Uterus (tissue), 3 donors: ENCODE measurements at regions not wholly inside any gene's neighbourhood (a gene's known extent, or its start where the extent isn't known, plus 50 kb on each side); places are given as distances from the start of the nearest gene placed in this dataset.
"Not testable (repeated sequence)": the region's sequence is repeated elsewhere in the genome, so short reads cannot be mapped to it uniquely, and the experiment has no call there.

Experiments used
- DNase-seq, 2 donors: peaks; one replicate each; pipeline ENCODE4 v3.0.0-alpha.2; 2019 to 2020
- H3K27ac ChIP-seq, 2 donors: fragments of 200-600 bp; sonication (generic); 1 replicate in 1 of 2; 2 replicates in 1 of 2; pipeline ENCODE4 v1.5.1; 2016 to 2018
- H3K27me3 ChIP-seq, 2 donors: fragments of 200-600 bp; sonication (generic); one replicate each; pipeline ENCODE4 v1.5.1; 2018 to 2019; ENCODE audit warnings: control low read depth in 1 of 2
- H3K36me3 ChIP-seq, 2 donors: fragments of 200-600 bp; sonication (generic); one replicate each; pipeline ENCODE4 v1.5.1; 2019; ENCODE audit warnings: control low read depth in 1 of 2
- H3K4me1 ChIP-seq, 2 donors: fragments of 200-600 bp; sonication (generic); one replicate each; pipeline ENCODE4 v1.5.1; 2018 to 2019; ENCODE audit warnings: control low read depth in 1 of 2
- H3K4me3 ChIP-seq, 2 donors: fragments of 200-600 bp; sonication (generic); 1 replicate in 1 of 2; 2 replicates in 1 of 2; pipeline ENCODE4 v1.5.1; 2018 to 2019; ENCODE audit warnings: mild to moderate bottlenecking in 1 of 2
- H3K9me3 ChIP-seq, 2 donors: fragments of 200-600 bp; sonication (generic); one replicate each; pipeline ENCODE4 v1.5.1; 2019; ENCODE audit warnings: control low read depth in 1 of 2
- CTCF ChIP-seq, 4 experiments: fragments of 200-600 bp in 2 of 4; fragments of 450-650 bp in 2 of 4; sonication (generic) in 2 of 4; IDR thresholded peaks; one replicate each; pipeline ENCODE4 v1.5.1; 2016 to 2019; ENCODE audit warnings: antibody characterized with exemption in 4 of 4, mild to moderate bottlenecking in 2 of 4, moderate library complexity in 1 of 4
- POLR2A ChIP-seq, 2 donors: fragments of 450-650 bp; IDR thresholded peaks; one replicate each; pipeline ENCODE4 v1.6.1; 2016; ENCODE audit warnings: antibody characterized with exemption in 2 of 2, mild to moderate bottlenecking in 1 of 2, moderate library complexity in 1 of 2
- intact Hi-C: fragments of 100-400 bp; cut with DNase I; formaldehyde crosslinking; loops from one replicate; pipeline ENCODE4 v1.15.1; 2023; ENCODE audit warnings: low total_unique reads
- donor health status: DM: yes; HTN: yes; CAD: no.

- Histone ChIP-seq H3K36me3 (no peaks in the 10 kb centered on the region), H3K4me3 (no peak overlapping the region), H3K27ac (no peak overlapping the region), H3K9me3 (no peaks in the 10 kb centered on the region), H3K27me3 (no peaks in the 10 kb centered on the region), H3K4me1 (no peaks in the 10 kb centered on the region)
- DNase-seq = no peak
- no peak for TF ChIP-seq POLR2A (IDR thresholded peaks at IDR 0.05)
- TF ChIP-seq CTCF (IDR thresholded peaks at IDR 0.05) = no peak
- intact Hi-C loops = no loop called here
Measured at GRCh38 chr18:78797499-78797898, 182.1 kb upstream of the SALL3 start.

DNA sequence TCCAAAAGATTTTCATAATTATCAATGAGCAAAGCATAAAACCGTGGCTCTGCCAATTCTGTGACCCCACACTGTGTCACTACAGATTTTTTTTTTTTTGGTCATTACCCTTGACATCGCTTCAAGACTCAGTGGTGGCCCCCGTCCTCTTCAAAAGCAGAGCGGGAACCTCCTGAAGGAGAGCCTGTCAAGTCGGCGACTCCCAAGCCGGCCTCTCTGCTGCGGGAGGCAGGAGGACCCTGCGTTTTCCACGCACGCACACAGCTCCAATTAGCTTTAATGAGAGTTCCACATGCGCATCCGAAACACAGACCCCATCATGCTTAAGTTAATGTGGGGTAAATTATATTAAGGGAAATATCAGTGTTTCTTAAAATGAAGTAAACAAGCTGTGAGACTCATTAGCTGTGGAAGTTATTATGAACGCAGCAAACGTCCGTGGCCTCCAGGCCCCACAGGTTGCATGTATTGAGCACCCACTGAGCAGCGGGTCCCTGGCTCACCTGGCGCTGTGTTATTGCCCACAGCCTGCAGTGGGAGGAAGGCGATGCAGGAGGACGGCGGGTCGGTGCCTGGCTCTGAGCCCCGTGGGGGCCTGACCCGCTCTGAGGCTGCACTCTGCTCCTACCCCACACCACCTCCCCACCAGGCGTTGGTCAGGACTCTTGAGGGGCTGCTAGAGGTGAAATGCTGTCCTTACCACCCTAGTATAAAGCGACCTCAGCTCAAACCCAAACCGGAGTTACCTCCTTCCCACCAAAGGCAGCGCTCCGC is 181.0 kb upstream of the SALL3 start:
- Histone ChIP-seq H3K4me1 (no peaks in the 10 kb centered on the region), H3K36me3 (no peaks in the 10 kb centered on the region), H3K9me3 (no peaks in the 10 kb centered on the region), H3K27me3 (no peaks in the 10 kb centered on the region), H3K27ac (no peak overlapping the region), H3K4me3 (no peak overlapping the region)
- TF ChIP-seq CTCF (IDR thresholded peaks at IDR 0.05) (no peak), POLR2A (IDR thresholded peaks at IDR 0.05) (no peak)
- DNase-seq = no peak
- intact Hi-C loops = no loop called here

GRCh38 chr18:78799382-78800089 is 180.1 kb upstream of the SALL3 start:
- TF ChIP-seq POLR2A (IDR thresholded peaks at IDR 0.05) (no peak), CTCF (IDR thresholded peaks at IDR 0.05) (no peak)
- no peaks in the 10 kb centered on the region for H3K27me3 ChIP-seq
- H3K36me3 ChIP-seq = no peaks in the 10 kb centered on the region
- no peak overlapping the region for H3K4me3 ChIP-seq
- no peaks in the 10 kb centered on the region for H3K9me3 ChIP-seq
- H3K27ac ChIP-seq = no peak overlapping the region
- no peaks in the 10 kb centered on the region for H3K4me1 ChIP-seq
- DNase-seq = no peak
- intact Hi-C loops = no loop called here

GRCh38 chr18:78800102-78800851 is 179.3 kb upstream of the SALL3 start:
- DNase-seq, intact Hi-C loops, H3K27me3 ChIP-seq, H3K27ac ChIP-seq, H3K4me1 ChIP-seq, H3K36me3 ChIP-seq, H3K4me3 ChIP-seq, H3K9me3 ChIP-seq: not testable (repeated sequence)

DNA sequence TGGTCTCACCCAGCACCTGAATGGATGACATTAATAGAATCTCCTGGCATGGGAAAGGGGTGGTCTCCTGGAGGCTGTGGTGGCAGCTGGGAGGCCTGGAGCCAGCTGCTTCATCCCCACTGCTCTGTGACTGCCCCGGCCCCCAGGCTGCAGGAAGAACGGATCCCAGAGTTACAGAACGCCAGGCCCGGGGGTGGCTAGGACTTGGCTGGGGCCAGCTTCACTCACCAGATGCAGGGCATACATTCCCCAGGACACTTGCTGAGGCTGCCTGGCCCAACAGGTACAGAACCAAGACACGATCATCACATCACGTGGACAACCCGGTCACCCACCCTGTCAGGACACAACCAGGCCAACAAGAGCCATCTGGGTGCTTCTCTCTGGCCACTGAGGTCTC is 178.6 kb upstream of the SALL3 start:
- no peaks in the 10 kb centered on the region for H3K27me3 ChIP-seq
- H3K4me1 ChIP-seq = no peaks in the 10 kb centered on the region
- H3K9me3 ChIP-seq = no peaks in the 10 kb centered on the region
- intact Hi-C loops = no loop called here
- H3K27ac ChIP-seq = no peak overlapping the region
- no peak overlapping the region for H3K4me3 ChIP-seq
- no peak for DNase-seq
- no peak for TF ChIP-seq CTCF (IDR thresholded peaks at IDR 0.05)
- no peak for TF ChIP-seq POLR2A (IDR thresholded peaks at IDR 0.05)
- no peaks in the 10 kb centered on the region for H3K36me3 ChIP-seq
